A673 (cell line): ENCODE measurements at regions not wholly inside any gene's neighbourhood (a gene's known extent, or its start where the extent isn't known, plus 50 kb on each side); places are given as distances from the start of the nearest gene placed in this dataset.

Experiments used
- BruUV-seq: library from RNA; stranded (reverse); fragments of 400-500 nt; replicated peaks from 2 replicates; lab custom pipeline; 2021; lab: Mats Ljungman, UMichigan
- CTCF ChIA-PET: fragments of 300-600 bp; sonication (Branson Sonifier 250); formaldehyde crosslinking; loops from one replicate; lab custom pipeline; 2022; ENCODE audit warnings: antibody characterized with exemption; lab: Charles Lee
- POLR2A ChIA-PET: fragments of 300-600 bp; sonication (Branson Sonifier 250); formaldehyde crosslinking; loops from one replicate; lab custom pipeline; 2022; ENCODE audit warnings: antibody characterized with exemption; ENCODE audit not compliant: low non-redundant PET; lab: Charles Lee
- DNase-seq: peaks from one replicate; pipeline ENCODE4 v3.0.0-alpha.2; 2015; ENCODE audit warnings: low spot score
- H3K27ac ChIP-seq: fragments of 200-600 bp; sonication (generic); 2 replicates; pipeline ENCODE4 v1.5.1; 2016; ENCODE audit warnings: mixed run types, low read depth, mild to moderate bottlenecking, mixed read lengths, antibody characterized with exemption, low read length; ENCODE audit not compliant: poor library complexity, severe bottlenecking
- H3K27me3 ChIP-seq: fragments of 200-600 bp; sonication (generic); replicated peaks from 2 replicates; pipeline ENCODE4 v1.6.1; 2017; ENCODE audit warnings: mixed run types, low read depth, mild to moderate bottlenecking, mixed read lengths, antibody characterized with exemption, low read length; ENCODE audit not compliant: insufficient read depth, poor library complexity
- H3K36me3 ChIP-seq: fragments of 200-600 bp; sonication (generic); 2 replicates; pipeline ENCODE4 v1.6.1; 2016; ENCODE audit warnings: mixed run types, mild to moderate bottlenecking, mixed read lengths, antibody characterized with exemption, low read length; ENCODE audit not compliant: insufficient read depth, poor library complexity, severe bottlenecking
- H3K4me1 ChIP-seq: fragments of 200-600 bp; sonication (generic); 2 replicates; pipeline ENCODE4 v1.6.1; 2017; ENCODE audit warnings: mixed run types, mild to moderate bottlenecking, mixed read lengths, antibody characterized with exemption, low read length; ENCODE audit not compliant: insufficient read depth, poor library complexity, severe bottlenecking
- H3K4me3 ChIP-seq: fragments of 200-600 bp; sonication (generic); 2 replicates; pipeline ENCODE4 v1.5.1; 2016; ENCODE audit warnings: low read depth, mixed run types, mild to moderate bottlenecking, mixed read lengths, low read length; ENCODE audit not compliant: poor library complexity, severe bottlenecking
- H3K9me3 ChIP-seq: fragments of 200-600 bp; sonication (generic); 2 replicates; pipeline ENCODE4 v1.6.1; 2016; ENCODE audit warnings: mixed run types, low read depth, mild to moderate bottlenecking, mixed read lengths, antibody characterized with exemption, low read length; ENCODE audit not compliant: poor library complexity, severe bottlenecking
- EZH2 ChIP-seq: fragments of 200-600 bp; sonication (generic); IDR thresholded peaks from 2 replicates; pipeline ENCODE4 v1.6.1; 2017; ENCODE audit warnings: borderline replicate concordance, low read depth, mild to moderate bottlenecking, mixed read lengths, antibody characterized with exemption, low read length; ENCODE audit not compliant: poor library complexity, severe bottlenecking
- intact Hi-C: fragments of 100-400 bp; cut with micrococcal nuclease; formaldehyde crosslinking; loops from one replicate; pipeline ENCODE4 v1.10.0; 2022; ENCODE audit not compliant: unreplicated experiment
- TF ChIP-seq, protein P1 (sequence below): fragments of 300-800, 200-600 bp; sonication (generic); conservative IDR thresholded peaks from 2 replicates; pipeline ENCODE4 v1.5.1; 2017; ENCODE audit warnings: low read depth, mild to moderate bottlenecking, antibody characterized with exemption, low read length, moderate library complexity, mixed read lengths

DNA sequence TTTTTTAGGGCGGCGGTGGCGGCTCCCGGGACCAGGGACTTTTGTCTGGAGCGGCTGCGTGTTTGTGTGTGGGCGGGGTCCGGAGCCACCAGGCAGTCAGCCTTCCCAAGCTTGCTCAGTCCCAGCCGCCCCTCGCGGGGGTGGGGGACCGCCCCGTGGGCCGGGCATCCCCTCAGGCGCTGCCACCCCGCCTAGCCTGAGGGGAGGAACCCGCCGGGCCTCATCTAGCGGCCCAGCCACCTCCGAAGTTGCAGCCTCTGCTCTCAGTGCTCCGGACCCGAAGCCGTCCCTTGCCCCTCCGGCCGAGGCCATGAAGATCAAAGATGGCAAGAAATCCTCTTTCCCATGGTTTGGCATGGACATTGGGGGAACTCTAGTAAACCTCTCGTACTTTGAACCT lies 235.2 kb downstream of the OR4C45 start:
- intact Hi-C loops: no loop called here
- no peaks in the 10 kb centered on the region for H3K27me3 ChIP-seq
- H3K4me3 ChIP-seq: no peak overlapping the region
- no TSS peak for BruUV-seq
- TF ChIP-seq EZH2: no peak
- TF ChIP-seq, protein P1, sequence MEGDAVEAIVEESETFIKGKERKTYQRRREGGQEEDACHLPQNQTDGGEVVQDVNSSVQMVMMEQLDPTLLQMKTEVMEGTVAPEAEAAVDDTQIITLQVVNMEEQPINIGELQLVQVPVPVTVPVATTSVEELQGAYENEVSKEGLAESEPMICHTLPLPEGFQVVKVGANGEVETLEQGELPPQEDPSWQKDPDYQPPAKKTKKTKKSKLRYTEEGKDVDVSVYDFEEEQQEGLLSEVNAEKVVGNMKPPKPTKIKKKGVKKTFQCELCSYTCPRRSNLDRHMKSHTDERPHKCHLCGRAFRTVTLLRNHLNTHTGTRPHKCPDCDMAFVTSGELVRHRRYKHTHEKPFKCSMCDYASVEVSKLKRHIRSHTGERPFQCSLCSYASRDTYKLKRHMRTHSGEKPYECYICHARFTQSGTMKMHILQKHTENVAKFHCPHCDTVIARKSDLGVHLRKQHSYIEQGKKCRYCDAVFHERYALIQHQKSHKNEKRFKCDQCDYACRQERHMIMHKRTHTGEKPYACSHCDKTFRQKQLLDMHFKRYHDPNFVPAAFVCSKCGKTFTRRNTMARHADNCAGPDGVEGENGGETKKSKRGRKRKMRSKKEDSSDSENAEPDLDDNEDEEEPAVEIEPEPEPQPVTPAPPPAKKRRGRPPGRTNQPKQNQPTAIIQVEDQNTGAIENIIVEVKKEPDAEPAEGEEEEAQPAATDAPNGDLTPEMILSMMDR: no peak
- CTCF ChIA-PET: no interaction called here
- H3K4me1 ChIP-seq: no peaks in the 10 kb centered on the region
- H3K9me3 ChIP-seq: peaks cover 35% of the 10 kb centered on the region
- no peaks in the 10 kb centered on the region for H3K36me3 ChIP-seq
- no peak for DNase-seq
- H3K27ac ChIP-seq: no peak overlapping the region
- POLR2A ChIA-PET: no interaction called here

DNA sequence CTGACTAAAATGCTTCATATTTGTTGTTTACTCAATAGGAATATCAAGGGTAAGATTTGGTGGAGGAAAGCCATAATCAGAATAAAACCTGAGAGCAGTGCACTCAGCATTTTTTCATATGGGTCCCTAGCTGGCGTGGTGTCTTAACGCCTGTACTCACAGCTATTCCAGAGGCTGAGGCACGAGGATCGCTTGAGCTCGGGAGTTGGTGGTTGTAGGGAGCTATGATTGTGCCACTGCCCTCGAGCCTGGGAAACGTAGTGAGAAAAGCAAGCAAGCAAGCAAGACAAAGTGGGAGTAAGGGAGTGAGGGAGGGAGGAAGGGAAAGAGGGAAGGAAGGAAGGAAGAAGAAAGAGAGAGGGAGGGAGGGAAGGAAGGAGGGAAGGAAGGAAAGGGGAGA lies 242.5 kb downstream of the OR4C45 start:
- DNase-seq: no peak
- intact Hi-C loops: no loop called here
- H3K9me3 ChIP-seq: peaks cover 46% of the 10 kb centered on the region
- TF ChIP-seq, protein P1: no peak
- no peak for TF ChIP-seq EZH2
- no peaks in the 10 kb centered on the region for H3K4me1 ChIP-seq
- BruUV-seq: no TSS peak
- H3K27ac ChIP-seq: no peak overlapping the region
- no peak overlapping the region for H3K4me3 ChIP-seq
- ChIA-PET POLR2A (no interaction called here), CTCF (no interaction called here)
- no peaks in the 10 kb centered on the region for H3K27me3 ChIP-seq
- H3K36me3 ChIP-seq: no peaks in the 10 kb centered on the region

DNA sequence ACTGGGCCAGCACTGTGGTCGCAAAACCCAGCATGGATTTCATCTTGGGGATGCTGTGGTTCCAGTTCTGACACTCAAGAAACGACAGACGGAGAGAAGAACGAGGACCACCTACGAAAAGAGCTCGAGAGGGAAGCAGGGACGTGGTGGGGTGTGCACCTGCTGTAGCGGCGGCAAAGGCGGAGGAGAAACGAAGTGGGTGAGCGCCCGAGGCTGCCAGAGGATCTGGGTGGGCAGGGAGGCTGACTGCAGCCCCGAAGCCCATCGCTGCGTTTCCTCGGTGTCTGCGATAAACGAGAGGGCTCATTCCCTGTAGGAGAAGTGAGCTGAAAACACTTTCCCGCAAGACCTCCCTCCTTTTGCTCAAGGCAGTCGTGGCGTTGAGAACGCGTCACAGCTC lies 246.1 kb downstream of the OR4C45 start:
- CTCF ChIA-PET: no interaction called here
- Histone ChIP-seq H3K4me3 (no peak overlapping the region), H3K4me1 (no peaks in the 10 kb centered on the region), H3K27ac (no peak overlapping the region), H3K36me3 (no peaks in the 10 kb centered on the region), H3K9me3 (peaks cover 34% of the 10 kb centered on the region), H3K27me3 (no peaks in the 10 kb centered on the region)
- no TSS peak for BruUV-seq
- TF ChIP-seq EZH2: no peak
- TF ChIP-seq, protein P1: no peak
- DNase-seq: no peak
- POLR2A ChIA-PET: no interaction called here
- intact Hi-C loops: no loop called here
